ENCODE measurements at regions not wholly inside any gene's neighbourhood (a gene's known extent, or its start where the extent isn't known, plus 50 kb on each side); places are given as distances from the start of the nearest gene placed in this dataset.

DNA sequence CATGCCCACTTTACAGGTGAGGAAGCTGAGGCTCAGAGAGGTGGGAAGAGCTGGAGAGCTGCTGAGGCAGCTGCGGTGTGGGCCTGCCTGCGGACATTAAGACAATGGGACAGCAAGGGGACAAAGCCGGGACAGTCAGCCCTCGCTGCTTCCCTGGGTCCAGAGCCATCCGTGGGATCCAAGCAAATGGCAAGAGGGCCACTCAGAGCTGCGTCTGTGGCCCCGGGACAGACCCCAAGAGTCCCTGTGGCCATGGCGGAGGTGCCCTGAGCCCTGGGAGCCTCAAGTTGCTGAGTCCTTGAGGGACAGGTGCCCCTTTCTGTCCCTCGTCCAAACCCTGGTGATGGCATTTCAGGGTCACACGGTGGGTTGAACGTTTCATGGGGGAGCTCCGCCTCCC is 191.9 kb downstream of the OLFM1 start:
- TF ChIP-seq, protein P1, sequence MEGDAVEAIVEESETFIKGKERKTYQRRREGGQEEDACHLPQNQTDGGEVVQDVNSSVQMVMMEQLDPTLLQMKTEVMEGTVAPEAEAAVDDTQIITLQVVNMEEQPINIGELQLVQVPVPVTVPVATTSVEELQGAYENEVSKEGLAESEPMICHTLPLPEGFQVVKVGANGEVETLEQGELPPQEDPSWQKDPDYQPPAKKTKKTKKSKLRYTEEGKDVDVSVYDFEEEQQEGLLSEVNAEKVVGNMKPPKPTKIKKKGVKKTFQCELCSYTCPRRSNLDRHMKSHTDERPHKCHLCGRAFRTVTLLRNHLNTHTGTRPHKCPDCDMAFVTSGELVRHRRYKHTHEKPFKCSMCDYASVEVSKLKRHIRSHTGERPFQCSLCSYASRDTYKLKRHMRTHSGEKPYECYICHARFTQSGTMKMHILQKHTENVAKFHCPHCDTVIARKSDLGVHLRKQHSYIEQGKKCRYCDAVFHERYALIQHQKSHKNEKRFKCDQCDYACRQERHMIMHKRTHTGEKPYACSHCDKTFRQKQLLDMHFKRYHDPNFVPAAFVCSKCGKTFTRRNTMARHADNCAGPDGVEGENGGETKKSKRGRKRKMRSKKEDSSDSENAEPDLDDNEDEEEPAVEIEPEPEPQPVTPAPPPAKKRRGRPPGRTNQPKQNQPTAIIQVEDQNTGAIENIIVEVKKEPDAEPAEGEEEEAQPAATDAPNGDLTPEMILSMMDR (IDR thresholded peaks at IDR 0.05; ENCODE audit: insufficient read depth, low read length), result no peak
- TF ChIP-seq POLR2AphosphoS5 (IDR thresholded peaks at IDR 0.05; ENCODE audit: low read depth), result no peak
- TF ChIP-seq SPI1 (IDR thresholded peaks at IDR 0.05; ENCODE audit: borderline replicate concordance, low read depth), result no peak
